GM19240 (cell line): ENCODE measurements at regions not wholly inside any gene's neighbourhood (a gene's known extent, or its start where the extent isn't known, plus 50 kb on each side); places are given as distances from the start of the nearest gene placed in this dataset.
"Not testable (repeated sequence)": the region's sequence is repeated elsewhere in the genome, so short reads cannot be mapped to it uniquely, and the experiment has no call there.

Experiments
- DNase-seq: peaks from one replicate; pipeline ENCODE4 v3.0.0; 2011; ENCODE audit warnings: low spot score; ENCODE audit not compliant: insufficient read length

DNA sequence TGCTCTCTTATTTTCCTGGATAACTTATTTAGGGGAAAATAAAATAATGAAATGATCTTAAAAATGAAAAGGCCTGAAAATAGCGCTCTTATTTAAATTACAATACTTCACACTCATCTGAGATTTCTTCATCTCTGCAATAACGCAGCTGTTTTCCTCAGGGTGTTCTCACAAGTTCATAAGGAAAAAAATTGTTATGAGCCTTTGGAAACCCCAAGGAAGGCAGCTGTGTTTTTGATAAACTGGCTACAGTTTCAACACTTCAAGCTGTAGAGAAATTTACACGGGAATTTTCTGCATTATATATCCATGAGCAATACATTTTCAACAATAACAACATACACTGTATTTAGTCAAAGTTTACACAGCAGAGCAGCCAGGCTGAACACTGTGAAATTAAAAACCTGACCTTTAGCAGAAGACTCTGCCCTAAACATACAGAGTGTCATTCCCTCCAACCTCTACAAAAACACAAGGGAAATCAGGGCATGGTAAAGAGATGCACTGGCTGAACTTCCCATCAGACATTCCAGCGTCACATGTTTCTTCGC, 959.6 kb downstream of the SLC4A3 start:
- DNase-seq = no peak

- DNase-seq = no peak
Measured at GRCh38 chr2:220588148-220588547, 960.7 kb downstream of the SLC4A3 start.

DNA sequence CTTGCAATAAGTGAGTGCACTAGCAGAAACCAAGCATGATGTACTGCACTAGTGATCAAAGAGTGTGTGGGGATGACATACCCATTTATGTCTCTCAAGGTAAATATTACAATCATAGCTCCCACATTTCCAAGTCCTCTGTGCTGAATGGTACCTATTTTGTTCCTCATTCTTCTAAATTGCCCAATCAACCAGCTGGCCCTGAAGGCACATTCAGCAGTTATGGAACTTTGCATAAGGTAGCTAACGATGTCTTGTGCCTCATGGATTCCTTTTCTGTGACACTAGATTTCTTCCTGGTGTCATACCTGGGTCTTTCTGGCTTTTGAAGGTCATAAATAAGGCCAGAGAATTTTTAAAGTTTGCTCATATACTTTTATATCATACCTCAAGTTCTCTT, 963.0 kb downstream of the SLC4A3 start:
- no peak for DNase-seq

DNA sequence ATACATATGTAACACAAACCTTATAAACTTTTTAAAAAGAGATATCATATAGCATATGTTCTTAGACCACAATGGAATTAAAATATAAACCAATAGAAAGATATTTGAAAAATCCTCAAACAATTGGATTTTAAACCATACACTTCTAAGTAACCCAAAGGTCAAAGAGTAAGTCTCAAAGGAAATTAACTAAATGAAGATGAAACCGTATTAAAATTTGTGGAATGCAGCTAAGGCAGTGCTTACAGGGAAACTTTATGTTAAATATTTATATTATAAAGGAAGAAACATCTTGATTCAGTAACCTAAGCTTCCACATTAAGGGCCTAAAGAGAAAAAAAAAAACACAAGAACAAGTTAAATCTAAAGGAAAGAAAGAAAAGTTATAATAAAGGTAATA, 966.1 kb downstream of the SLC4A3 start:
- no peak for DNase-seq

DNA sequence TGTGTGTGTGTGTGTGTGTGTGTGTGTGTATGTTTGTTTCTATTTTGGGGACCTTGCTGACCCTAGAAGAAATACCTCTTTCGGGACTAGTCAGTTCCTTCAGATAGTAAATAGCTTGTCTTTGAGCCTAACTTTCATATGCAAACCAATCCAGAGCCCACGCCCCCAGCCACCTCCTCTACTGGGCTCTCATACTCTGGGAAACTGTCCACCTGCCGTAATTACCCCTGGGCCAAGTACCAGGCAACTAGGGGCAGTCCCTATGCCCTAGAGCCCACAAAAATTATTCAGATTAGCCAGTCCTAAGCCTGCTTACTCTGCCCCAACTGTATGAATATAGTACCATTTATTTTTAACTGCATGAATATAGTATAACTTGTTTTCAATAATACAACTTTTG, 970.4 kb downstream of the EPHA4 start:
- DNase-seq = no peak

GRCh38 chr2:220613004-220613403, 959.1 kb downstream of the EPHA4 start:
- not testable (repeated sequence) for DNase-seq

DNA sequence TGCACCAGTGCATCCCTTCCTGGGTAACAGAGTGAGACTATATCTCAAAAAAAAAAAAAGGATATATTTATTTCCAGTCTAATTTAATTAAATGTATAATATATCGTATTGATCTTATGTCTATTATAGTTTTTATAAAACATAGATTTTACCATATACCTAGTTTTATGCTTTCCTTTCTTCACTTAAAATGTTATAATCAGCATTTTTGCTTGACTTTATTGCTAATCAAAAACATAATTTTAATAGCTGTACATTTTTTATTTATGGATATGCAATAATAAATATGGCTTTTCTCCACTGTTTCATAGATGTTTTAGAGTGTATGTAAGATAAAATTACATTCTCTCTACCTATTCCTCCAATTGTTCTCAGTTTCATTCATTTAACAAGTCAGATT, 958.0 kb downstream of the EPHA4 start:
- no peak for DNase-seq

DNA sequence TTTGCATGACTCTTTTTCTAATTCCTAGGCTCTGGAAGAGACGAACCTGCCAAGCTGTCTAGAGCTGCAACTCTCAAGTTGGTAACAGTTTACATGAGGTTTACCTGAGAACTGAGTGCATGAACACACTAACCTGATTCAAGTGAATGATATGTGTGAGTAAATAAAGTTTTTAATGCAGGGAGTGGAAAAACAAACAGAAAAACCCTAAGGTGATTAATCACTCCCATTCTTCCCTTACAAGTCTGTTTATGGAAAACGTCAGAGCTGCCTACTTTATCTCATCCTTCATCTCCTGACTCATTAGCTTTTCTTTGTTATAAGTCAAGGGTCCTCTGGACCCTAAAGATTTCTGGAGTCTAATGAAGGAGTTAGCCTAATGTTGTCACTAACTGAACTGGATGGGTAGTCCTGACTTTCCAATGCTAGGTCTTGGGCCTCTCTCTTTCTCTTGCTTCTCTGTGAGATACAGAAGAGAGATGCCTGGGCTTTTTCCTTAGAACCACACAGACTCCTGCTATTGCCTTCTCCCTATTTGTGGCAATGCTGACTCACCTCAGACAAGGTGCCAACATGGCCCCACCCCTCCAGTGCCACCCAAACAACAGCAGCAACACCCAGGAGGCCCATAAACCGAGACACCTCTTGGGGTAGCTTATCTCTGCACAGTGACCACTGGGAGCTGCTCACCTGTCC, 952.4 kb downstream of the EPHA4 start:
- DNase-seq = no peak

GRCh38 chr2:220626603-220627002, 945.5 kb downstream of the EPHA4 start:
- no peak for DNase-seq

DNA sequence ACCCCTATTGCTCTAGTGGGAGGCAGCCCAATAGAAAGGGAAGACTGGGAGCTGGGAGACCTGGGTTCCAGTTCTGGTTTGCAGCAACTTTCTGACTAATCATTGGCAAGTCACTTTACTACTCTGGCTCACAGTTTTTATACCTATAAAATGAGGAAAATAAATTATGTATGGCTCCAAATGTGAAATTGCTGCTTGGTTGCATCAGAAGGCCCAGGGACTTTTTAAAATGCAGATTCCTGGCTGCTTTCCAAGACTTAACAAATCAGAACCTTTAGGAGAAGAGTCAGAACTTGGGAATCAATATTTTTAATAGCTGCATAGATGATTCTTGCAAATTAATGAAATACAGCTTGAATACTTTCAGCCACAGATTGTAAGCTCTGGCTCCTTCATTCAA, 943.9 kb downstream of the EPHA4 start:
- no peak for DNase-seq

DNA sequence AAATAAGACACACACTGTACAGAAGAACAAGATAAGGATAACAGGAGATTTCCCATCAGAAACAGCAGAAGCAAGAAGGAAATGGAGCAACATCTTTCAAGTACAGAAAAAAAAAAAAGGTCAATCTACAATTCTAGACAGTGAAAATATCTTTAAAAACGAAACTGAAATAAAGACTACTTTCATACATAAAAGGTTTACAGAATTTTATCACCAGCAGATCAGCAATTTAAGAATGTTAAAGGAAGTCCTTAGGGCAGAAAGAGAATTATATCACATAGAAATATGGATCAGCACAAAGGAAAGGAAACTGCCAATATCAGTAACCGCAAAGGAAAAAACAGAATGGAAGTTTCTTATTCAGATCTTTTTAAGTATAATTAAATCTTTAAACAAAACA, 931.0 kb downstream of the EPHA4 start:
- no peak for DNase-seq

GRCh38 chr2:220646424-220646823, 925.7 kb downstream of the EPHA4 start:
- peak; percentile 1 for DNase-seq

- no peak for DNase-seq
Measured at GRCh38 chr2:220648628-220649027, 923.5 kb downstream of the EPHA4 start.

DNA sequence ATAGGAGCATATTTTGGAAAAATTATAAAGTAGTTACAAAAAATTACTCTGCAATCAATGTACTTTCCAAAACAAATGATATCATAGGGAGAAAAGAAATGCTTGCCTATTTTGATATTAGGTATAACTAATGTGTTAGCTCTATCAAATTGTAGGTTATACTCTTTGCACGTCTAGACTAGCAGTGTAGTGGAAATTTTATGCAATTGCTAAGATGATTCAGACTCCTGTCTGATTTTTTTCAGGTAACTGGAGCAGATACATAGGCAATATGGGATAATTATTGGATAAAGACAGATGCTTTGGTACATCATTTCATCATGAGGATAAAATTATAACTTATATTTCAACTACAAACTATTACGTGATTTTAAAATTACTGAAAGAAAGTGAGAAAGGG, 918.3 kb downstream of the EPHA4 start:
- DNase-seq = no peak

GRCh38 chr2:220654322-220654721, 917.8 kb downstream of the EPHA4 start:
- no peak for DNase-seq

DNA sequence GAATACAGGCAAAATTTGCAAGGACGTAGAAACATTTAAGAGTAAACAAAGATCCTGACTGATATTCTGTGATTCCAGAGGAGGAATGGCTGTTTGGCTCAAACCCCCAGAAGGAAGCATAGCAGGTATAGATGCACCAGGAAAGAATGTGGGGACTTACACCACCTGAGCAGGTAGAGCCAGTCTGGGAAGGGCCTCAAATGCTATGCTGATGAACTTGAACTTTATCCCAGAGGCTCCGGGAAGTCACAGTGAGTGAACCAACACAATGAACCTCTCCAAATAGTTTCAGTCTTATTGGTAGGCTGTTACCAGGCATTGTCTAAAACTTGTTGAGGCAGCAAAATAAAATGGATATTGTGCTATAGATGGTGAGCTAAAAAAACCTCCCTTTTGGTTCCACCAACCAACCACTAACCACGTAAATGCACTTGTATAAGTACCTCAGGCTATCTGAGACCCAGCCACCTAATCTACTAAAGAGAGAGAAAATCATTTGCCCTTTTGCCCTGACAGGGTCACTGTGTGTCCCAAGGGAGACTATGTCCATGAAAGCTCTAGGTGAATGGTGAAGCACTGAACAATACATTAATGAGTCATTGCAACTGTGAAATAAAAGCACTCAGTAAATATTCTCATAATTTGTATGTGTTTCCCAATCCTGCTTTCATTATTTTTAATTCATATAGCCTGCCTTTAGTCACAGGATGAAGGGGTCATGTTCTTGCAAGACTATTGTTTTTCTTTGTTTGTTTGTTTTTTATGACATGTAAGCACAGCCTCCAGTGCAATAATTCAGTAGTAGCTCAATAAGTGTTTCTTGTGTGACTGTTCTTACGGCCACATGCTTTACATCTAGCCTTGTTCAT, 911.6 kb downstream of the EPHA4 start:
- no peak for DNase-seq

- DNase-seq = no peak
Measured at GRCh38 chr2:220662431-220662830, 909.7 kb downstream of the EPHA4 start.

- DNase-seq = no peak
Measured at GRCh38 chr2:220663065-220663464, 909.0 kb downstream of the EPHA4 start.

DNA sequence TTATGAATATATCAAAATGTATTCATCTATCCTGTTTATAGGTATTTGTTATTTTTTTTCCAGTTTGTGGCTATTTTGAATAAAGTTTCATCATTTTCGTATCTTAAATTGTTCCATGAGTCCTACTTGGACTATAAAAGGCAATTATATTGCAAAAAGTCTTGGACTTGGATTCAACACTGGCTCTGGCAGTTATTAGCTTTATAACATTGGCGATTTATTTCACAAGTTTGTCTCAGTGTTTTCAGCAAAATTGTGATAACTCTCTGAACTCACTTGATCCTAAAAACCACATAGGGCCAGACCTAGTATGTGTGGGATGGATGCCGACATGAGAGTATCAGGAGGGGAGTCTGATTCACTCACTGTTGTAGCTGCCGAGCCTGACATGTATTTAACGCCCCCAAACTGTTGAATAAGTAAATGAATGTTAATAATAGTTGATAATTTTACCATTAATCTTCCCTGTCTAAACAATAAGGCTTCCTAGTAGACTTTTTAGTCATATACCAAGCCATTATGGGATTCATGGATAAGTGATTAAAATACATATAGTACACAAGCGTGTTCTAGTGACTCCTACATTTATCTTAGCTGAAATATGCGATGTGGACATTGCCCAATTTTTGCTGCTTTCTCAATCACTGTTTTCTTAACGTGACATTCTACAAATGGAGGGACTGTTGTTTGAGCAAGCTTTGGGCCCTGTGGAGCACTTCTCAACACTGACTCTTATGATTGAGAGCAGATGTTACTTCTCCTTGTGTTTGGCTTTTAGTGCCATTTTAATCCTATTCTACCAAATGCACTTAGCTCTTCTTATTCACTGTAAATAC, 907.6 kb downstream of the EPHA4 start:
- DNase-seq = no peak

DNA sequence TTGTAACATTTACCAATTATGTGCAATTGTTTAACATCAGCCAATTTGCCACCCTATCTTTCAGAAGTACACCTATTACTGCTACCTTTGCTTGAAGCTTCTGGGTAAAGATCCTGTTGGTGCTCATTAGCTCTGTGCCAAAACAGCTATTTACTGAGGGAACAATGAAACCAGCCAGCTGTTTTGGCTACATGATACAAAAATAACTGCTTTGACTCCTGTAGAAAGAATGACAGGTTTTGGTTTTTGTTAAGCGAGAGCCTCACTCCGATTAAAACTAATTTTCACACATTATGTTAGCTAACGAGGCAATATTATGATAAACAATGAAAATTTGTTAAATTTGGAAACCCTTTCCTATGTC, 907.0 kb downstream of the EPHA4 start:
- DNase-seq = no peak

GRCh38 chr2:220669324-220669723, 902.8 kb downstream of the EPHA4 start:
- no peak for DNase-seq

DNA sequence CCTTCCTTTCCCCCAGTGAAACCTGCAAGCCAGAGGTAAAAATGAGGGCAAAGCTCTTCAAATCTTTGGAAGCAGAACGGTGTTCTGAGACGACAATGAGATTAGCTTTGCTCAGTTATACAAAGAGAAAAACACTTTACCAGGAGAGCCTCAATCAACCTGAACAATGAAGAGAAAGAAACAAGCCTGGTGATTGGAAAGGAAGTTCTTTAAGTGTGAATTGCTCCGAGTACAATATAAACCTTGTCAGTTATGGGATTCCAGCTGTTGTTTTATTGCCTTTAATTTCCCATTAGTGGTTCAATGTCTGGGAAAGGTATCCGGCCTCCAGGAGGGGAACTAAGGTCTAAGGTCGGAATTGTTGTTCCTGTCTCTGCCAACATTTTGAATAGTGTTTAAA, 901.6 kb downstream of the EPHA4 start:
- no peak for DNase-seq
